SU-DHL-6 (cell line): ENCODE measurements at regions not wholly inside any gene's neighbourhood (a gene's known extent, or its start where the extent isn't known, plus 50 kb on each side); places are given as distances from the start of the nearest gene placed in this dataset.

Experiments used
- CTCF ChIP-seq: fragments of 200-600 bp; sonication (generic); IDR thresholded peaks from one replicate; pipeline ENCODE4 v1.5.1; 2017; ENCODE audit warnings: antibody characterized with exemption, mild to moderate bottlenecking, low read length, moderate library complexity; ENCODE audit not compliant: insufficient read depth, poor library complexity, severe bottlenecking
- EZH2phosphoT487 ChIP-seq: fragments of 200-600 bp; sonication (generic), shearing (Covaris generic); conservative IDR thresholded peaks from 2 replicates; pipeline ENCODE4 v1.6.1; 2018; ENCODE audit warnings: mild to moderate bottlenecking, antibody characterized with exemption, low read length, moderate library complexity, mixed read lengths

GRCh38 chr3:177683586-177683985 is 486.3 kb upstream of the TBL1XR1 start:
- TF ChIP-seq CTCF: no peak
- TF ChIP-seq EZH2phosphoT487: no peak
